ENCODE measurements at regions not wholly inside any gene's neighbourhood (a gene's known extent, or its start where the extent isn't known, plus 50 kb on each side); places are given as distances from the start of the nearest gene placed in this dataset.

- DNase-seq: no peak
These were observed 161.4 kb upstream of the TRPC7 start for GRCh38 chr5:136526791-136527190.

DNA sequence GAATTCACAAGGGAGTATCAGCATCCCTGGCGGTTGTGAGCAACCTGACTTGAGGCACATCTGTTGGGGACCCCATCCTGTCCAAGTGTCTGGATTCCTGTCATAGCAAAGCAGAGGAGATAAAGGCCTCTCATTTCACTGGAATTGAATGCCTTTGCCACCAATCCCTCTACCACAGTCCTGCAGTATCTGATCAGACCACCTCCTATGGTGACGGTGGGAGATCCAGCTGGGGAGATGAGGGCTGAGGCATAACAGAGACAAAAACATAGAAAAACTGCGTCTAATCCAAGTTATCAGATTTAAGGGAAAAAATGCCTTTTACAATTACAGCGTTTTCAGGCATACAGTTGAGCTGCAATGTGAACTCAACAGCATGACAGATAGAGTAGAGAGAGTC is 160.7 kb upstream of the TRPC7 start:
- DNase-seq: no peak

DNA sequence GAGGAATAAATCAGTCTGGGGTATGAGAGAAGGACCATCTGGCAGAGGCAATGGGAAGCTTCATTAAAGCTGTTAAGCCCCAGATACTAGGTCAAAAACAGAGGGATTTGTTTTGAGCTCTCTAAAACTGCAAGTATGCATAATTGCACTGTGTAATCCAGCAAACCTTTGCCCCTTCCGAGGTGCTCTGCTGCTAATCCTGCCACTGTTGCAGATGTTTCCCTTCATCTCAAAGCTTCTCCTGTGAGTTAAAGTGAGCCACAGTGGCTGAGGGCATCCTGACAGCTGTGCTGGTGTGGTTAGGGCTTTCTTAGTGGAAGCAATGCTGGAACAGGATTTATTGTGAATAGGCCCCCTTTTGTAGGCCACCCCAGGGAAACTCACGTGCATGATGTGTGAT is 160.3 kb upstream of the TRPC7 start:
- no peak for DNase-seq

- DNase-seq: no peak
These were observed 157.0 kb upstream of the TRPC7 start for GRCh38 chr5:136522217-136522956.

- DNase-seq: no peak
These were observed 156.4 kb upstream of the TRPC7 start for GRCh38 chr5:136521696-136522095.

GRCh38 chr5:136518814-136519213 is 153.5 kb upstream of the TRPC7 start:
- DNase-seq: no peak

DNA sequence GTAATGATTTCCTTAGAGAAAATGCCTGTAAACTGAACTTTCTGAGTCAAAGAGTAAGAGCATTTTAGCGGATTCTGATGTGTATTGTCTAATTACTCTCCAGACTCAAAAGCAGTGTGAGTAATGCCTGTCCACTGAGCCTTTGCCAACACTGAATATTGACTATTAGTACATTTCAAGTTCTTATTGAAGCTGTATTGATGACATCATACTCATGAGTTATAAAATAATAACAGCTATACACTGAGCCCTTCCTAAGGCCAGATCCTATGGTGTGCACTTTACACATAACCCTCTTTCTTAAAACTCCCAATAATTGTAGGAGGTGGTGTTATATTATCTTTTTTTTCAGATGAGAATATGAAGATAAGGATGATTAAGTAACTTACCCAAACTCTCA is 152.8 kb upstream of the TRPC7 start:
- DNase-seq: no peak

DNA sequence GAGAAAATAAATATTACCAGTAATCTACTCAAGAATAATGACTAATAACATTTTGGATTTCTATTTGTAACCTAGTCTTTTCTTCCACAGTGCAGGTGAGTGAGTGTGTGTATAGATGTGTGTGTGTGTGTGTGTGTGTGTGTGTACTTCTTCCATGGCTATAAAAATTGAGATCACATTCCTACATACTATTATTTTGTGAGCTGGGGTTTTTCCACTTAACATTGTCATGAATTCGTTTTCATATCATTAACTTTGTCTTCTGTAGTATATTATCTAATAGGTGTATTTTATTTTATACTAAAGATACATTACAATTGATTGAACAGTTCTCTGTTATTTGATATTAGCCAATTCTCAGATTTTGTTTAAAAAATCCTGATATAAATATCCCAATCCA is 152.4 kb upstream of the TRPC7 start:
- no peak for DNase-seq

GRCh38 chr5:136516637-136517036 is 151.3 kb upstream of the TRPC7 start:
- DNase-seq: no peak

GRCh38 chr5:136513430-136513829 is 148.1 kb upstream of the TRPC7 start:
- no peak for DNase-seq

GRCh38 chr5:136511046-136511445 is 145.7 kb upstream of the TRPC7 start:
- no peak for DNase-seq

GRCh38 chr5:136510481-136510880 is 145.1 kb upstream of the TRPC7 start:
- no peak for DNase-seq

DNA sequence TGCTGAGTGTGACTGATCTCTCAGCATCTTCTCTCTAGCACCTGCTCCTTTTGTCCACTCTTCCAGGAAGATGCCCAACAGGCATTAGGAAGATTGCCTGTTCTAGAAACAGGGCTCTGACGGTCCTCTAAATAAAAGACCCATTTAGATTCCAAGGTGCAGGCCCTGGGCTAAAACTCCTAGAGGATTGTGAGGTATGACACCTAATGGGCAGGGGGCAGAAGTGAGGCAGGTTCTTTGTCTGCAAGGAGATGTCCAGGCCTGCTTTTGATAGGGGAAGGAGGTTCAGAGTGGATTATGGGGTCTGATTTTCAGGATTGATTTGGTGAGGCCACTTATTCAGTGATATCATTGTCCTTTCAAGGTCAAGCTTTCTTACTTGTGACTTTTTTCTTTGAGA is 140.8 kb upstream of the TRPC7 start:
- no peak for DNase-seq

- DNase-seq: no peak
These were observed 135.8 kb upstream of the TRPC7 start for GRCh38 chr5:136501133-136501532.

DNA sequence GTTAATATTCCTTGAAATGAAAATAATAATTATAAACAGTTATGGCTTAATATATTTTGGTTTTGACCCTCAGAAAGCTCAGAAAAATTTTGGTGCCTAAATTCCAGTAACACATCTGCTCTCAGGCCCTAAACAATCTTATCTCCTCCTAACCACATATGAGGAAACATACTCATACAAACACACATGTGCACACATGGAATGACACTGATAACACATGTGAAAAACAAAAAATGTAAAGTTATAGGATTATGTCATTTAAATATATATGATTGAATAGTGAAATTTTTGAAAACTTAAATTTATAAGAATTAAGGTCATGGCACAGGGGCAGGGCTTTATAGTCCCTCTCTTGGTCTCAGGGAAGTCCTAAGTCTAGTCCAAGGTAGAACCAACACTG is 127.2 kb upstream of the TRPC7 start:
- DNase-seq: no peak

- no peak for DNase-seq
These were observed 126.5 kb upstream of the TRPC7 start for GRCh38 chr5:136491806-136492205.

DNA sequence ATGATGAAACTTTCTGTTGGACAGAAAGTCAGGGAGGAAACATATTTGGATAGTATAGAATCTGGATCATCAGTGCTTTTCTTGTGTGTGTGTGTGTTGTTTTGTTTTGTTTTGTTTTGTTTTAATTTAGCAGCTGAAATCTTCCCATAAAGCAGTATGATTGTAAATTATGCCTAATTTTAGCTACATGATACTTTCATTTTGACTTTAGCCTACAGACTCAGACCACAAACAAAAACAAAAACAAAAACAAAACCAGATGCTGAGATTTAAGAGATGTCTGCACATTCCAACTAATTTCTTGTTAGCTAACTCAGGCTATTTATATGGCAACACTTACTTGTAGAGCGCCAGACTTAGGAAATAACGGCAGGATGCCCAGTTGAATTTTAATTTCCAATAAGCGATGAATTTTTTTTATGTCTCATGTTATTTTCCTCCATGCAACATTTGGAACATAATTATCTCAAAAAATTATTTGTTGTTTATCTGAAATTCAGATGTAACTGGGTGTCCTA is 119.5 kb upstream of the TRPC7 start:
- DNase-seq: no peak

DNA sequence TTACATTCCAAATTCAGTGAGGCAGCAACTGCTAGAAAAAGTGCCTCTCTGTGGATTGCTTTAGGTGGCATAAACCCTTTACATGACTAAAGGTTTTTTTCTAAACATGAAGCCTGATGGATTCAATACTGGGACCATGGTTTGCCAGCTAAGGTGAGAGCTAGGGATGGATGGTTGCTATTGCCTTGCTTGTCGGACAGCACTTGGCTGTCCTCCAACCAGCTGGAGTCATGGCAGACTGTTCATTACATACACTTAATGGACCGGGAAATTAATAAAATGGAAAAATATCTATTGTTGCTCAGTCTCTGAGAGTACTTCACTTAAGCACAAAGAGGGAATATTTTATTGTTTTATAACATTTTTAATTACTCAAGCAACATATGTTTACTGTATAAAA is 116.9 kb upstream of the TRPC7 start:
- DNase-seq: no peak

GRCh38 chr5:136474466-136474865 is 109.1 kb upstream of the TRPC7 start:
- no peak for DNase-seq

- DNase-seq: no peak
These were observed 102.3 kb upstream of the TRPC7 start for GRCh38 chr5:136467632-136468031.

GRCh38 chr5:136466041-136466415 is 100.7 kb upstream of the TRPC7 start:
- no peak for DNase-seq

GRCh38 chr5:136458481-136458880 is 93.1 kb upstream of the TRPC7 start:
- no peak for DNase-seq

DNA sequence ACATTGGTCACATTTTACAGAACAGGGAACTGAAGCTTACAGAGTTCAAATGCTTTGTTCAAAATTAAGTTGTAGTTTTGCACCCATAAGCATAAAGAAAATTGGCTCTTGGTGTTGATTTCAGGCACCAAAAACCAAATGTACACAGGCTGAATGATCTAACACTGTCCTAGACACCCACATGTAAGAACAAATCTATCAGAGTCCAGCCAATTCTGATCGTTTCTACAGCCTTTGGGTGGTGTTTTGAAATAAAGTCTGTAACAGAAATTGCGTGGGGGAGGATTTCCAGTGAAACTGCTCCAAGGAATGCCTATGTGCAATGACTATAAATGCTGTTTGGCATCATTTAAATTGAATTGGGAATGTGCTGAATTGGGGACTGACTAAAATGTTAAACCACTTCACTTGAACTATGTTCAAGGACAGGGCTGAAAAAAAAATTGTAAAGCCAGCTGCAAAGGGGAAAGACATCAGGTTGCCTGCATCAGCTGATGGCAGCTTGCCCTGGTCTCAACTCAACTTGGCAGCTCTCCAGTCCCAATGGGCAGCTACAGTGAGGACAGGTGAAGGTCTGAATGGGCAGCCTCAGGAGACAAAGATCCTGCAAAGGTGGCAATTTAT is 92.2 kb upstream of the TRPC7 start:
- DNase-seq: peak; percentile 52 to 60

GRCh38 chr5:136455409-136455808 is 90.1 kb upstream of the TRPC7 start:
- no peak for DNase-seq

Data from NCI-H1930 (cell line).